ENCODE measurements at regions not wholly inside any gene's neighbourhood (a gene's known extent, or its start where the extent isn't known, plus 50 kb on each side); places are given as distances from the start of the nearest gene placed in this dataset.

DNA sequence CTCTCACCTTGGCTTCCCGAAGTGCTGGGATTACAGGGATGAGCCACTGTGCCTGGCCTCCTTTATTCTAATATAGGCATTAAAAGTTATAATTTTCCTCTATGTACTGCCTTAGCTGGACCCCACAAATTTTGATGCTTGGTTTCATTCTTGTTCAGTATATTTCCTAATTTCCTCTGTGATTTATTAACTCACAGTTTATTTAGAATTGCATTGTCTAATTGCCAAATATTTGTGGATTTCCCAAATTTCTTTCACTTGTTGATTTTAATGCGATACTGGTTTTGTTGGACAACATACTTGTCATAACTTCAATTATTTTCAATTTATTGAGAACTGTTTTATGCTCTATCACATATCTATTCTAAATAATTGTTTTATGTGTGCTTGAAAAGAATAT is 366.0 kb downstream of the OMA1 start:
- TF ChIP-seq EZH2 (IDR thresholded peaks at IDR 0.05; ENCODE audit: borderline replicate concordance, low read length) (no peak), CTCF (conservative IDR thresholded peaks at IDR 0.05 in 1 of 2, IDR thresholded peaks at IDR 0.05 in 1 of 2; ENCODE audit: extremely low read depth in 1 of 2, insufficient read depth in 1 of 2, low read depth in 1 of 2, low read length in 2 of 2) (no peak)

Measured in mammary epithelial cell (primary cell).